PC-9 (cell line): ENCODE measurements at regions not wholly inside any gene's neighbourhood (a gene's known extent, or its start where the extent isn't known, plus 50 kb on each side); places are given as distances from the start of the nearest gene placed in this dataset.

ENCODE experiments used
- CTCF ChIP-seq: fragments of 200-600 bp; sonication (generic); conservative IDR thresholded peaks from 2 replicates; pipeline ENCODE4 v1.6.1; 2017; ENCODE audit warnings: mixed run types, antibody characterized with exemption, mild to moderate bottlenecking, moderate library complexity
- EZH2 ChIP-seq: fragments of 200-600 bp; sonication (generic); IDR thresholded peaks from 2 replicates; pipeline ENCODE4 v1.8.0; 2017; ENCODE audit warnings: antibody characterized with exemption, low read depth

- TF ChIP-seq CTCF (no peak), EZH2 (no peak)
Measured at GRCh38 chr16:79500866-79501265, 99.7 kb downstream of the MAF start.
